Erythroblast (primary cell): ENCODE measurements at regions not wholly inside any gene's neighbourhood (a gene's known extent, or its start where the extent isn't known, plus 50 kb on each side); places are given as distances from the start of the nearest gene placed in this dataset.

Experiments used
- DNase-seq, 2 experiments: peaks; one replicate each; lab custom pipeline; 2025; lab: John Stamatoyannopoulos, UW
- GATA1 ChIP-seq: IDR thresholded peaks from 2 replicates; pipeline ENCODE4 v1.6.1; 2011; ENCODE audit warnings: low read depth, mild to moderate bottlenecking, control low read depth, low read length, moderate library complexity
- POLR2A ChIP-seq: IDR thresholded peaks from 2 replicates; pipeline ENCODE4 v1.6.1; 2011; ENCODE audit warnings: mild to moderate bottlenecking, low read length

- TF ChIP-seq GATA1 (no peak), POLR2A (no peak)
- DNase-seq: no peak
These were observed 117.0 kb downstream of the ANKRD60 start for GRCh38 chr20:58111310-58112016.

- no peak for DNase-seq
These were observed 118.4 kb downstream of the ANKRD60 start for GRCh38 chr20:58109918-58110635.

GRCh38 chr20:58109126-58109880 lies 119.2 kb downstream of the ANKRD60 start:
- DNase-seq: no peak

More at GRCh38 chr20:58109918-58110635, 118.4 kb downstream of the ANKRD60 start:
- TF ChIP-seq POLR2A: no peak
- no peak for TF ChIP-seq GATA1

GRCh38 chr20:58107533-58107932 lies 120.9 kb downstream of the ANKRD60 start:
- no peak for TF ChIP-seq POLR2A
- TF ChIP-seq GATA1: no peak
- DNase-seq: no peak

More at GRCh38 chr20:58109126-58109880, 119.2 kb downstream of the ANKRD60 start:
- no peak for TF ChIP-seq GATA1
- no peak for TF ChIP-seq POLR2A

- TF ChIP-seq POLR2A: no peak
- no peak for TF ChIP-seq GATA1
- no peak for DNase-seq
These were observed 122.2 kb downstream of the ANKRD60 start for GRCh38 chr20:58106143-58106750.

- no peak for DNase-seq
- TF ChIP-seq POLR2A (no peak), GATA1 (no peak)
These were observed 124.5 kb downstream of the ANKRD60 start for GRCh38 chr20:58103961-58104360.

- no peak for DNase-seq
- TF ChIP-seq GATA1: no peak
- no peak for TF ChIP-seq POLR2A
These were observed 124.9 kb downstream of the ANKRD60 start for GRCh38 chr20:58103517-58103904.

- no peak for TF ChIP-seq GATA1
- no peak for TF ChIP-seq POLR2A
- DNase-seq: no peak
These were observed 125.5 kb downstream of the ANKRD60 start for GRCh38 chr20:58102744-58103516.

GRCh38 chr20:58102261-58102660 lies 126.2 kb downstream of the ANKRD60 start:
- TF ChIP-seq GATA1 (no peak), POLR2A (no peak)
- DNase-seq: no peak

- TF ChIP-seq GATA1 (no peak), POLR2A (no peak)
- DNase-seq: no peak
These were observed 127.6 kb downstream of the ANKRD60 start for GRCh38 chr20:58100731-58101356.

GRCh38 chr20:58099956-58100730 lies 128.3 kb downstream of the ANKRD60 start:
- DNase-seq: no peak
- TF ChIP-seq GATA1 (no peak), POLR2A (no peak)
